ENCODE measurements at regions not wholly inside any gene's neighbourhood (a gene's known extent, or its start where the extent isn't known, plus 50 kb on each side); places are given as distances from the start of the nearest gene placed in this dataset.

DNA sequence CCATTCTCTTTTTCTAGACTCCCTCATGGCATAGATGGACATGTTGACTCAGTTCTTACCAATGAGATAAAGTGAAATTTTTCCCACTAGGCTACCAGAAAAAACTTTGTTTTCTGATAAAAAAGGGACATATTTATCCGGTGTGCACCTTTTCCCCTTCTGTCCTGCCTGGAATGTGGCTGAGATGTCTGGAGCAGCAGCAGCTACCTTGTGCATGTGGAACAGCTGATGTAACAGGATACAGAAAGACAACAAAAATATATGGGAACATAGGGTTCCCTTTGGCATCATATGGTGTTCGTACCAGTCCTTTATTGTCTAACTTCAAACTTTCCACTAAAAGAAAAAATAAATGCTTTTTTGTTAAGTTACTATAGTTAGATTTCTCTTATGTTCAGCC lies 460.2 kb upstream of the HS6ST1 start:
- Mint-ChIP-seq H3K9me3 (no peaks in the 10 kb centered on the region), H3K36me3 (ENCODE audit: low read depth) (no peaks in the 10 kb centered on the region), H3K4me3 (no peak overlapping the region), H3K4me1 (peaks cover 22% of the 10 kb centered on the region), H3K27ac (no peak overlapping the region), H3K27me3 (ENCODE audit: low read depth) (peaks cover 26% of the 10 kb centered on the region)
- no peak for TF ChIP-seq CTCF (IDR thresholded peaks at IDR 0.05; ENCODE audit: unreplicated experiment in 3 of 3)

DNA sequence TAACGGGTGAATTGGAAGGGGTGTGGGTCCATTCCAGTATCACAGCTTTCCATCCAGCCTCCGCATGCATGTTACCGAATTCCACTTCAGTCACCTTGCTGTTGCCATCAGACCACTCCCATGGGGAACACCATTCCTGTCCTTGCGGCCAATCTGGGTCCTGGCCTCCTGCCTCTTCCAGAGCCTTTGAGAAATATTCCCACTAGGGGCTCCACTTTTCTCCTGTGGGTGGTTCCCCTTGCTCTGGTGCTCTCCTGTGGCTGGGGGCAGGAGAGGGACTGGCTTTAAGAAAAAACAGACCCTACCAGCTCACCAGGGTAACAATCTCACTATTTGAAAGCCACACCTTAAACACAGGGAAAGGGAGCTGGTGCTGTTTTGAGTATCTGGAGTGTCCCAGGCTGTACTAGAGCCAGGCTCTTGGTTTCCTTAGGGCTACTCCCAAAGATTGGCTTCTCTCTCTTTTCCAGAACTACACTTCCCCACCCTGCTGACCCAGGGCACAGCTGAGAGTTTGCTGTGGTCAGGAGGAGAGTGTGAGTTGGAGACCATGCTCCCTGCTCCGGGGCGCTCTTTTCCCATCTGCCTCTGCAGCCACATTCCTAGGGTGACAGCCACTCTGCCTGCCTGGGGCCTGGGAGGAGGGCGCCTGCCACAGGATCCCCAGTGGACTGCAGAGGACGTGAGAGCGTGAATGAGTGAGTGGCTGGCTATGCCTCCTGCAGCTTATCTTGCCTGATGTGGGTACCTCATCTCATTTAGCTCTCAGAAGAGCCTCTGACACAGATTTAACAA lies 460.8 kb upstream of the HS6ST1 start:
- Mint-ChIP-seq H3K4me1 (peaks cover 15% of the 10 kb centered on the region), H3K9me3 (no peaks in the 10 kb centered on the region), H3K36me3 (ENCODE audit: low read depth) (no peaks in the 10 kb centered on the region), H3K27me3 (ENCODE audit: low read depth) (peaks cover 26% of the 10 kb centered on the region), H3K4me3 (no peak overlapping the region), H3K27ac (no peak overlapping the region)
- TF ChIP-seq CTCF (IDR thresholded peaks at IDR 0.05; ENCODE audit: unreplicated experiment in 3 of 3) = no peak

GRCh38 chr2:128780434-128781080 lies 461.9 kb upstream of the HS6ST1 start:
- H3K9me3 Mint-ChIP-seq = no peaks in the 10 kb centered on the region
- peaks cover 19% of the 10 kb centered on the region for H3K27me3 Mint-ChIP-seq (ENCODE audit: low read depth)
- H3K27ac Mint-ChIP-seq = no peak overlapping the region
- H3K4me1 Mint-ChIP-seq = peaks cover 6% of the 10 kb centered on the region
- H3K36me3 Mint-ChIP-seq (ENCODE audit: low read depth) = no peaks in the 10 kb centered on the region
- no peak overlapping the region for H3K4me3 Mint-ChIP-seq
- no peak for TF ChIP-seq CTCF (IDR thresholded peaks at IDR 0.05; ENCODE audit: unreplicated experiment in 3 of 3)

DNA sequence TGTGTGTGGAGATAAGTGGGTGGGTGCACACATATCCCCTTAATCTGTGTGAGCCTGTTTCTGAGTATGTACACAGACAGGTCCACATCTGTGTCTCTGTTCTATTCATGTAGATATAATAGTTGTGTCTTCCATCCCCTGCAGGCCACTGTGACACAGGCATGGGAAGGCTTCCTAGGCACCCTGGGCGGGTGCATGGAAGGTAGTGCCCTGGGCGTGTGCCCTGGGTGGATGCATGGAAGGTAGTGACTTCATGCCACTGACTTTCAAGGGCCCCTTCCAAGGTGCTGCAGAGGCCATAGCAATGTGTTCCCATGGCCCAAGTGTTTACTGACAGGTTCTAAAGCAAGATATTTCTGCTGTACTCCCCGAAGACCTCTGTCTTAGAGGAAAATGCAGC lies 462.5 kb upstream of the HS6ST1 start:
- TF ChIP-seq CTCF (IDR thresholded peaks at IDR 0.05; ENCODE audit: unreplicated experiment in 3 of 3) = no peak
- Mint-ChIP-seq H3K4me3 (no peak overlapping the region), H3K27me3 (ENCODE audit: low read depth) (peaks cover 14% of the 10 kb centered on the region)

DNA sequence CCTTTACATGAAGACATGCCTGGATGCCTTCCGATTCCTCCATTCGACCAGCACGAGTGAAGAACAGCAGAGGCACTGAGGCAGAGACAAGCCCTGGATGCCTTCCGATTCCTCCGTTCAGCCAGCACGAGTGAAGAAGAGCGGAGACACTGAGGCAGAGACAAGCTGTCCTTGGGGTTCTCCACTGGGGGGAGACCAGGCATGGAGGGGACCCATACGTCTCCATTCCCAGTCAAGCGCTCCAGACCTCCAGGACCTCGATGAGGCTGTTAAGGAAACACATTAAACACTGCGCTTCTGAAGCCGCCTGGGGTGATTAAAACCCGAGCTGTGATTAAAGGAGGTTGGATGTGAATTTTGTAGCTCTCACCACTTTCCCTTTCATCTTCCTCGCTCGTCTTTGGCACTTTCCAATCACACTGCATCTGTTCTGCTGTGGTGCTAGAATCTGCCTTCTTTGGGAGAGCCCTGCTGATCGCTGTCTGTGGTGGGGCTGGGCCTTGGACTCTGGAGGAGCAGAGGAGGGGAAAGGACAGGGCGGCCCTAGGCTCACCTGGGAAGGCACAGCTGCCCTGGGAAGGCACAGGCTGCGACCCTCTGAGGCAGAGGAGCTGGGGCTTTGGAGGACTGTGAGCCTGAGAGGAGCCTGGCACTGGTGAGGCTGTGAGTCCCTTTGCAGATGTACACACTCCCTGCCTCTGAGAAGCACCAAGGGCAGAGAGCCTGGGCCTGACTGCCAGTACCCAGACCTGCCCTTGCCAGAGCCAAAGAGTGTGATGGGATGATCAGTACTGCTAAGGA lies 463.1 kb upstream of the HS6ST1 start:
- H3K4me3 Mint-ChIP-seq = no peak overlapping the region
- no peak for TF ChIP-seq CTCF (IDR thresholded peaks at IDR 0.05; ENCODE audit: unreplicated experiment in 3 of 3)
- no peaks in the 10 kb centered on the region for H3K9me3 Mint-ChIP-seq
- no peaks in the 10 kb centered on the region for H3K36me3 Mint-ChIP-seq (ENCODE audit: low read depth)
- H3K27me3 Mint-ChIP-seq (ENCODE audit: low read depth) = peaks cover 14% of the 10 kb centered on the region
- no peak overlapping the region for H3K27ac Mint-ChIP-seq
- peaks cover 4% of the 10 kb centered on the region for H3K4me1 Mint-ChIP-seq

More for the DNA sequence above, 462.5 kb upstream of the HS6ST1 start:
- H3K36me3 Mint-ChIP-seq (ENCODE audit: low read depth) = no peaks in the 10 kb centered on the region
- no peak overlapping the region for H3K27ac Mint-ChIP-seq
- H3K4me1 Mint-ChIP-seq = peaks cover 6% of the 10 kb centered on the region
- H3K9me3 Mint-ChIP-seq = no peaks in the 10 kb centered on the region

All from nephron (organoid).